Astrocyte of the cerebellum (primary cell): ENCODE measurements at regions not wholly inside any gene's neighbourhood (a gene's known extent, or its start where the extent isn't known, plus 50 kb on each side); places are given as distances from the start of the nearest gene placed in this dataset.

ENCODE experiments used
- DNase-seq: peaks from one replicate; pipeline ENCODE4 v3.0.0-alpha.2; 2011; ENCODE audit warnings: low read depth
- H3K4me3 ChIP-seq: 2 replicates; pipeline ENCODE4 v1.5.1; 2011; ENCODE audit warnings: mild to moderate bottlenecking, low read depth, low read length, moderate library complexity
- in situ Hi-C: cut with HindIII; loops from 2 replicates; pipeline ENCODE4 v1.10.0; 2017; ENCODE audit warnings: low sequenced_read_pairs
- TF ChIP-seq, protein P1 (sequence below): IDR thresholded peaks from 2 replicates; pipeline ENCODE4 v1.5.1; 2012; ENCODE audit warnings: low read length, low read depth, moderate library complexity, mild to moderate bottlenecking; ENCODE audit errors: missing control alignments

DNA sequence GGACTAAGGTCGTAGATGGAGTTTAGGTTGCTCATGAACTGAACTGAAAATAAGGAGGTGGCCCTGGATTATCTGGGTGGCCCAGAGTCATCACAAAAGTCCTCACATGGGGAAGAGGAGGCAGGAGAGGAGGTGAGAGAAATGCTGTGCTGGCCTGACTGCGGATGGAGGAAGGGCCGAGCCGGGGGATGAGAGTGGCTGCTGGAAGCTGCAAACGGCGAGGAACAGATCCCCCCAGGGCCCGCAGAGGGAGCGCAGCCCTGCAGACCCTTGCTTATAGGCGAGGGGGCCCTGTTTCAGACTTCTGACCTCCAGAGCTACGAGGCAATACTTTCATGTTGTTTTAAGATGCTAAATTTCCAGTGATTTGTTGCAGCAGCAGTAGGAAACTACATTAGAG, 102.7 kb upstream of the C1orf174 start:
- DNase-seq = no peak
- no peak overlapping the region for H3K4me3 ChIP-seq
- in situ Hi-C loops = no loop called here
- TF ChIP-seq, protein P1, sequence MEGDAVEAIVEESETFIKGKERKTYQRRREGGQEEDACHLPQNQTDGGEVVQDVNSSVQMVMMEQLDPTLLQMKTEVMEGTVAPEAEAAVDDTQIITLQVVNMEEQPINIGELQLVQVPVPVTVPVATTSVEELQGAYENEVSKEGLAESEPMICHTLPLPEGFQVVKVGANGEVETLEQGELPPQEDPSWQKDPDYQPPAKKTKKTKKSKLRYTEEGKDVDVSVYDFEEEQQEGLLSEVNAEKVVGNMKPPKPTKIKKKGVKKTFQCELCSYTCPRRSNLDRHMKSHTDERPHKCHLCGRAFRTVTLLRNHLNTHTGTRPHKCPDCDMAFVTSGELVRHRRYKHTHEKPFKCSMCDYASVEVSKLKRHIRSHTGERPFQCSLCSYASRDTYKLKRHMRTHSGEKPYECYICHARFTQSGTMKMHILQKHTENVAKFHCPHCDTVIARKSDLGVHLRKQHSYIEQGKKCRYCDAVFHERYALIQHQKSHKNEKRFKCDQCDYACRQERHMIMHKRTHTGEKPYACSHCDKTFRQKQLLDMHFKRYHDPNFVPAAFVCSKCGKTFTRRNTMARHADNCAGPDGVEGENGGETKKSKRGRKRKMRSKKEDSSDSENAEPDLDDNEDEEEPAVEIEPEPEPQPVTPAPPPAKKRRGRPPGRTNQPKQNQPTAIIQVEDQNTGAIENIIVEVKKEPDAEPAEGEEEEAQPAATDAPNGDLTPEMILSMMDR = no peak

DNA sequence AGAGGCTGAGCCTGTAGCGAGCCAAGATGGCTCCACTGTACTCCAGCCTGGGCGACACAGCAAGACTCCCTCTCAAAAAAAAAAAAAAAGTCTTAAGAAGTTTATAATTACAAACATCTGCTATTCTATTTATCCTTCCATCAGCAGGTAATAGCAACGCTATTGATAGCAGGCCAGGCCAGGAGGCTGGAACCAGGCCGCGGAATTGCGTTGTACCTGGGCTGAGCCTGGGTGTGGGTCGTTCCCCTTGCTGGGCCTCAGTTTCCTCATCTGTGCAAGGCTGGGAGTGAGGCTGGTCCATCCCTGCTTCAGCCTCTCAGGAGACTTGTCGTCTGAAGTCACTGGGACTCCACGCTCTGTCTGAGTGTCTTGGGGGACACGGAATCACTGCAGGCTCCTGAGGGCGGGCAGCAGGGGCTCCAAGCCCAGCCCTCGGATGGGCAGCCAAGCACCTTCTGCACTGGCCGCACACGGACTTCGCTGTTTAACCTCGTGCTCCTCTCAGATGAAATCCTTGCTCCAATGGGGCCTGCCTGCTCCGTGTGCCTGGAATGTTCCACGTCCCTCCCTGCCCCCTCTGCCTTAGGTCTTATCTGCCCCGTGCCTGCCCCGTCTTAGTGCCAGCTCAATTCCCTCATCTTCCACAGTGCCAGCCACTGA, 103.9 kb upstream of the C1orf174 start:
- TF ChIP-seq, protein P1 = no peak
- in situ Hi-C loops = no loop called here
- no peak for DNase-seq
- H3K4me3 ChIP-seq = no peak overlapping the region

DNA sequence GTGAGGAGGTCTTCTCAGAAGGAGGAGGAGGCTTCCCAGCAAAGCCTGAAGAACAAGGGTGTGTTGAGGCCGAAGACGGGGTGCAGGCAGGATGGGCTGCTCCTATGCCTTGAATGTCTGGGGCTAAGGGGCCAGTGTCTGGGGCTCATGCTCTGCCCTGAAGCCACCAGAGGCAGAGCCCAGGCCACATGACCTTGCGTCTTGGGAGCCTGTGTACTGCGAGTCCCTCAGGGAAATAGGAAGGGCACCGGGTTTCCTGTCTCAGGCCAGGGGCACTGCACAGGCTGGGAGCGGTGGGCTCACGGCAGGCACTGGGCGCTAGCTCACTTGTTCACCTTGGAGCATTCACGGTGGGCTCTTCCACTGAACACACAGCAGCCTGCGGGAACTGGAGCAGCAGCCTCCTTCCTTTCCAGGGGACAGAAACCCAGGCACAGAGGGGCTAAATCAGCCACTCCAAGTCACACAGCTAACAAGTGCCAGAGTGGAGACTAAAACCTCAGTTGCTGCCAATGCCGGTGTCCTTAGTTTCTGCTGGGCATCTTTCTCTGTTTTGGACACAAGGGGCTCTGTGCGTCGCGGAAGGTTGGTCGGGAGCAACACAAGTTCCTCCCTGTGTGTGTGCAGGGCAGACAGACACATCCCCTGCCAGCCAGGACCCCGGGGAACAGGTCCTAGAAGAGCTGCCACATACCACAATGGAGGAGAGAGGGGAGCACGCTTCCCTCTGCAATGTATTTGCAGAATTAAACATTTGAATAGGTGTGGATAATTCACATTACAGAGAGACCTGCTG, 104.8 kb upstream of the C1orf174 start:
- no peak overlapping the region for H3K4me3 ChIP-seq
- in situ Hi-C loops = no loop called here

DNA sequence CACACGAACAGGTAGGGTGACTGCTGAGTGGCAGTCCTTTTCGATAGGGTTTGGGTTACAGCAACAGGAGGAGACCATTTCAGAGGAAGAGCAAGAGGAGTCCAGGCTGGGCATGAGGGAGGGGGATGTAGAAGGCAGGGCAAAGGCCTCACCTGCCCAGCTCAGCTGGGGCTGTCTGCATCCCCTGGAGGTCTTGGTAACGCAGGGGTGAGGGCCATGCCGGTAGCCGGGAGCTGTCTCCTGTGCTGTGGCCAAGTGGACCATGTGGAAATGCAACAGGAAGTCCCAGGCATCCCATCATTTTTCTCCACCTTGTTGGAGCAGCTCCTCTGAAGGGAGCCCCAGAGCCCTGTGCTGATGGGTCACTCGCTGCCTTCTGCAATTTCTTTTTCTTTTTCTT, 105.4 kb upstream of the C1orf174 start:
- in situ Hi-C loops = no loop called here
- TF ChIP-seq, protein P1 = no peak
- H3K4me3 ChIP-seq = no peak overlapping the region
- no peak for DNase-seq

More for the DNA sequence above, 104.8 kb upstream of the C1orf174 start:
- no peak for DNase-seq
- TF ChIP-seq, protein P1 = no peak

DNA sequence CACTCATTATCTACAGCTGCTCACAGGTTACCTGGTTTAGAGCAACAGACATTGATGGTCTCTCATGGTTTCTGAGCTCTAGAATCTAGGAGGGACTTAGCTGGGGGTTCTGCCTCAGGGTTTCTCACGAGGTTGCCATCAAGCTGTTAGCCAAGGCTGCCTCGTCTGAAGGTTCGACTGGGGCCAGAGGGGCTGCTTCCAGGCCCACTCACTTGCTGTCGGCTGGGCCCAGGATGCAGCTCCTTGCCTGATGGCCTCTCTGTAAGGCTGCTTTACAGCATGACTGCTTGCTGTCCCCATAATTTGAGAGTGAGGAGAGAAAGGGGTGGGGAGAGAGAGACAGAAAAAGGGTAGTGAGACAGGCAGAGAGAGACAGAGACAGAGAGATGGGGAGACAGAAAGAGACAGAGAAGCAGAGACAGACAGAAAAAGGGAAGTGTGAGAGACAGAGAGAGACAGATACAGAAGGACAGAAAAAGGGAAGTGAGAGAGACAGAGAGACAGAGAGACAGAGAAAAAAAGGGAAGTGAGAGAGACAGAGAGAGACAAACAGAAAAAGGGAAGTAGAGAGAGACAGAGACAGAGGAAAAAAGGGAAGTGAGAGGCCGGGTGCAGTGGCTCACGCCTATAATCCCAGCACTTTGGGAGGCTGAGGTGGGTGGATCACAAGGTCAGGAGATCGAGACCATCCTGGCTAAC, 106.8 kb upstream of the C1orf174 start:
- TF ChIP-seq, protein P1 = no peak
- no peak overlapping the region for H3K4me3 ChIP-seq
- no peak for DNase-seq
- in situ Hi-C loops = no loop called here

DNA sequence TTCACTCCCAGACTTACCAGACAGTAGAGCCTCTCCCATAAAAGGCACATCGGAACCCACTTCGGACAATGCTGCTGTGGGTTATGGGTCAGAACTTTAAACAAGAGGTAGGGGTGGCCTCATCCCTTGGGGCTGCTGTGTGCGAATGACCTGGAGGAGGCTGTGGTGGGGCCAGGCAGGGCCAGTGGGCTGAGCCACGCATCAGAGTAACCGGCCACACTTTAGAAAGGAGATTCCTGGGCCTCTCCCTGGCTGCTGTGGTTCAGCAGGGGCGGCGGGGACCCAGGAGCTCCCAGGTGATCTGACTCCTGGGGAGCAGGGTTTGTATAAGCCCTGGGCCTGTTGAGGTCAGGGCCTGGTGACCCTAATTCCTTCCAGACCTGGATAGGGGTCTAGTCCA, 110.2 kb upstream of the C1orf174 start:
- H3K4me3 ChIP-seq = no peak overlapping the region
- DNase-seq = no peak
- in situ Hi-C loops = no loop called here
- TF ChIP-seq, protein P1 = no peak
